DOHH2 (cell line): ENCODE measurements at regions not wholly inside any gene's neighbourhood (a gene's known extent, or its start where the extent isn't known, plus 50 kb on each side); places are given as distances from the start of the nearest gene placed in this dataset.
A peak's percentile ranks its signal among the peaks of the same experiment; 100 is the strongest.
"Not testable (repeated sequence)": the region's sequence is repeated elsewhere in the genome, so short reads cannot be mapped to it uniquely, and the experiment has no call there.

ENCODE experiments used
- H3F3A ChIP-seq: fragments of 200-600 bp; sonication (generic), shearing (Covaris generic); 2 replicates; pipeline ENCODE4 v1.6.0; 2016; ENCODE audit warnings: antibody characterized with exemption, mild to moderate bottlenecking; ENCODE audit not compliant: control insufficient read depth, insufficient read depth
- H3K27ac ChIP-seq: fragments of 200-600 bp; sonication (generic); 2 replicates; pipeline ENCODE4 v1.5.1; 2014; ENCODE audit warnings: low read depth, mild to moderate bottlenecking, low read length, moderate library complexity
- H3K27me3 ChIP-seq: fragments of 200-600 bp; sonication (generic); 2 replicates; pipeline ENCODE4 v1.6.1; 2014; ENCODE audit warnings: mild to moderate bottlenecking, low read length, mixed read lengths; ENCODE audit not compliant: control insufficient read depth
- H3K36me3 ChIP-seq: fragments of 200-600 bp; sonication (generic); 2 replicates; pipeline ENCODE4 v1.6.1; 2014; ENCODE audit warnings: mild to moderate bottlenecking, low read length, moderate library complexity, mixed read lengths; ENCODE audit not compliant: control insufficient read depth
- H3K4me1 ChIP-seq: fragments of 200-600 bp; sonication (generic); 2 replicates; pipeline ENCODE4 v1.6.1; 2014; ENCODE audit warnings: mild to moderate bottlenecking, low read length, mixed read lengths; ENCODE audit not compliant: control insufficient read depth
- H3K4me2 ChIP-seq: fragments of 200-600 bp; sonication (generic); 2 replicates; pipeline ENCODE4 v1.6.0; 2014; ENCODE audit warnings: mild to moderate bottlenecking, low read length, moderate library complexity
- H3K4me3 ChIP-seq: fragments of 200-600 bp; sonication (generic); 2 replicates; pipeline ENCODE4 v1.5.1; 2014; ENCODE audit warnings: mild to moderate bottlenecking, low read length, mixed read lengths
- H3K79me2 ChIP-seq: fragments of 200-600 bp; sonication (generic); 2 replicates; pipeline ENCODE4 v1.6.1; 2014; ENCODE audit warnings: mild to moderate bottlenecking, low read length, mixed read lengths; ENCODE audit not compliant: control insufficient read depth
- H3K9me2 ChIP-seq: fragments of 200-600 bp; sonication (generic); replicated peaks from 2 replicates; pipeline ENCODE4 v1.6.1; 2014; ENCODE audit warnings: mild to moderate bottlenecking, low read length, mixed read lengths; ENCODE audit not compliant: control insufficient read depth
- H3K9me3 ChIP-seq: fragments of 200-600 bp; sonication (generic); 2 replicates; pipeline ENCODE4 v1.6.1; 2014; ENCODE audit warnings: antibody characterized with exemption, low read length, mixed read lengths; ENCODE audit not compliant: control insufficient read depth, insufficient read depth
- H4K20me1 ChIP-seq: fragments of 200-600 bp; sonication (generic); 2 replicates; pipeline ENCODE4 v1.6.0; 2014; ENCODE audit warnings: low read depth, mild to moderate bottlenecking, antibody characterized with exemption, low read length, moderate library complexity; ENCODE audit not compliant: control insufficient read depth, insufficient read depth
- CTCF ChIP-seq: fragments of 200-600 bp; sonication (generic); IDR thresholded peaks from one replicate; pipeline ENCODE4 v1.5.1; 2014; ENCODE audit warnings: antibody characterized with exemption, mild to moderate bottlenecking, low read depth, low read length; ENCODE audit not compliant: poor library complexity, severe bottlenecking
- EZH2phosphoT487 ChIP-seq: fragments of 200-600 bp; sonication (generic); IDR thresholded peaks from 2 replicates; pipeline ENCODE4 v1.6.1; 2017; ENCODE audit warnings: borderline replicate concordance, mild to moderate bottlenecking, antibody characterized with exemption, low read length, moderate library complexity, mixed read lengths

- Histone ChIP-seq H3K4me3 (peak overlapping the region; percentile 69), H3K27me3 (no peaks in the 10 kb centered on the region), H3K27ac (peak overlapping the region; percentile 61), H3F3A (no peaks in the 10 kb centered on the region; the same call in 1 of the 2 replicates), H3K4me1 (peaks cover 14% of the 10 kb centered on the region), H4K20me1 (no peaks in the 10 kb centered on the region), H3K9me3 (peaks cover 7% of the 10 kb centered on the region; the same call in 1 of the 2 replicates), H3K4me2 (peak overlapping the region; percentile 69), H3K36me3 (no peaks in the 10 kb centered on the region), H3K9me2 (no peaks in the 10 kb centered on the region), H3K79me2 (peaks cover 13% of the 10 kb centered on the region)
- TF ChIP-seq CTCF, result no peak
- TF ChIP-seq EZH2phosphoT487, result no peak
Observed at GRCh38 chr9:63817622-63818518, 1467.1 kb downstream of the FOXD4L5 start.

GRCh38 chr9:63816751-63817621 lies 1468.0 kb downstream of the FOXD4L5 start:
- Histone ChIP-seq H3K4me3 (peak overlapping the region; percentile 69), H3K4me1 (peaks cover 14% of the 10 kb centered on the region), H4K20me1 (no peaks in the 10 kb centered on the region), H3K9me2 (no peaks in the 10 kb centered on the region), H3K9me3 (peaks cover 7% of the 10 kb centered on the region; the same call in 1 of the 2 replicates), H3K27ac (peak overlapping the region; percentile 61), H3K4me2 (peak overlapping the region; percentile 69), H3F3A (no peaks in the 10 kb centered on the region; the same call in 1 of the 2 replicates), H3K27me3 (no peaks in the 10 kb centered on the region), H3K79me2 (peaks cover 13% of the 10 kb centered on the region), H3K36me3 (no peaks in the 10 kb centered on the region)
- TF ChIP-seq EZH2phosphoT487, result no peak
- TF ChIP-seq CTCF, result no peak

- H3K9me3 ChIP-seq, H3K9me2 ChIP-seq, H4K20me1 ChIP-seq, H3K4me2 ChIP-seq, H3F3A ChIP-seq, H3K4me3 ChIP-seq, H3K27me3 ChIP-seq, H3K27ac ChIP-seq, H3K36me3 ChIP-seq: not testable (repeated sequence)
- Histone ChIP-seq H3K4me1 (peaks cover 10% of the 10 kb centered on the region), H3K79me2 (peaks cover 11% of the 10 kb centered on the region)
Observed at GRCh38 chr9:63814970-63815669, 1469.9 kb downstream of the FOXD4L5 start.

GRCh38 chr9:63813391-63814021 lies 1471.5 kb downstream of the FOXD4L5 start:
- peak overlapping the region; percentile 62 for H3K4me3 ChIP-seq
- H3K27ac ChIP-seq, result peak overlapping the region; percentile 21; the same call in 1 of the 2 replicates
- not testable (repeated sequence) for H3K27me3 ChIP-seq, H3K9me2 ChIP-seq, H3K9me3 ChIP-seq, H3F3A ChIP-seq, H3K36me3 ChIP-seq, H4K20me1 ChIP-seq
- peaks cover 11% of the 10 kb centered on the region for H3K79me2 ChIP-seq
- peak overlapping the region; percentile 40 for H3K4me2 ChIP-seq
- peaks cover 10% of the 10 kb centered on the region for H3K4me1 ChIP-seq

- not testable (repeated sequence) for H4K20me1 ChIP-seq, H3K4me2 ChIP-seq, H3K36me3 ChIP-seq, H3K79me2 ChIP-seq, H3K27ac ChIP-seq, H3F3A ChIP-seq, H3K9me3 ChIP-seq, H3K4me3 ChIP-seq, H3K9me2 ChIP-seq, H3K27me3 ChIP-seq, H3K4me1 ChIP-seq
Observed at GRCh38 chr9:63812822-63813221, 1472.2 kb downstream of the FOXD4L5 start.
